Skeletal muscle satellite cell (primary cell): ENCODE measurements at regions not wholly inside any gene's neighbourhood (a gene's known extent, or its start where the extent isn't known, plus 50 kb on each side); places are given as distances from the start of the nearest gene placed in this dataset.

Source experiments
- H3K27me3 ChIP-seq: 2 replicates; pipeline ENCODE4 v1.7.0; 2013; ENCODE audit warnings: low read length; ENCODE audit not compliant: control insufficient read depth, insufficient read depth
- H3K36me3 ChIP-seq: 2 replicates; pipeline ENCODE4 v1.7.0; 2013; ENCODE audit warnings: mild to moderate bottlenecking, control low read depth, low read length; ENCODE audit not compliant: insufficient read depth
- H3K4me1 ChIP-seq: 2 replicates; pipeline ENCODE4 v1.7.0; 2013; ENCODE audit warnings: low read length; ENCODE audit not compliant: control insufficient read depth, insufficient read depth
- H3K4me2 ChIP-seq: 2 replicates; pipeline ENCODE4 v1.7.0; 2013; ENCODE audit warnings: mild to moderate bottlenecking, low read length
- H3K4me3 ChIP-seq: 2 replicates; pipeline ENCODE4 v1.7.0; 2013; ENCODE audit warnings: low read length
- H3K9ac ChIP-seq: 2 replicates; pipeline ENCODE4 v1.7.0; 2013; ENCODE audit warnings: mild to moderate bottlenecking, low read depth, low read length, moderate library complexity
- H3K9me3 ChIP-seq: replicated peaks from 2 replicates; pipeline ENCODE4 v1.7.0; 2013; ENCODE audit warnings: mild to moderate bottlenecking, control low read depth, low read length

DNA sequence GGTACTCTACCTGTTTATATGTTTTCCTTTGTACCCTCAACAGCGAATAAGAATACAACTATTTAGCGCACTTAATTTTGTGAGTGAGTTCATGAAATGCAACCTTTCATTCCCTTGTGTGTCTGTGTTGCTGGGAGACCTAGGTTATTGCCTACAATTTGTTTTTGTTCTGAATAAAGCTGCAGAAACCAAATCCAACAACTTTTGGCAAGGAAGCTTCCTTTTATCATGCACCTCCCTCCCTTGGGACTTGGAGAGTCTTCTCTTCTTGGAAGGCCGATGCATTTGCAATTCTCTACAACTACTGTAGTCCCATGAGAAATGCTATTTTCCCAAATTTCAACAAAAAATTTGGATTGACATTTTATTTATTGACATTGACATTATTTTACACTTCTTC lies 1002.4 kb upstream of the CADM2 start:
- Histone ChIP-seq H3K36me3 (no peaks in the 10 kb centered on the region), H3K9ac (no peak overlapping the region), H3K4me3 (no peak overlapping the region), H3K9me3 (no peaks in the 10 kb centered on the region), H3K4me2 (no peak overlapping the region), H3K27me3 (no peaks in the 10 kb centered on the region), H3K4me1 (peaks cover 18% of the 10 kb centered on the region)

- Histone ChIP-seq H3K4me1 (no peaks in the 10 kb centered on the region), H3K36me3 (no peaks in the 10 kb centered on the region), H3K4me3 (no peak overlapping the region), H3K9ac (no peak overlapping the region), H3K27me3 (no peaks in the 10 kb centered on the region), H3K9me3 (no peaks in the 10 kb centered on the region), H3K4me2 (peak overlapping the region; percentile 22)
These were observed 990.4 kb upstream of the CADM2 start for GRCh38 chr3:83968356-83968755.

DNA sequence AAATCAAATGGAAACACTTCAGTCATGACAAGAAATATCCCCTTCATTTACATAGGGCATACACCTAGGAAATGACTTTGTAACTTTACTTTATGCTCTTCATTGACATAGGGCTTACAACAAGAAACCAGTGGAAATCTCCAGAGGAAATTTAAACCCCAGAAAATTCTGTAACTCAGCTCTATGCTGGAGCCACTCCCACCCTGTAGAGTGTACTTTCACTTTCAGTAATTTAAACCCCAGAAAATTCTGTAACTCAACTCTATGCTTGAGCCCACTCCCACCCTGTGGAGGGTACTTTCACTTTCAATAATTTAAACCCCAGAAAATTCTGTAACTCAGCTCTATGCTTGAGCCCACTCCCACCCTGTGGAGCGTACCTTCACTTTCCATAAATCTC lies 987.1 kb upstream of the CADM2 start:
- Histone ChIP-seq H3K9ac (no peak overlapping the region), H3K36me3 (no peaks in the 10 kb centered on the region), H3K27me3 (no peaks in the 10 kb centered on the region)

DNA sequence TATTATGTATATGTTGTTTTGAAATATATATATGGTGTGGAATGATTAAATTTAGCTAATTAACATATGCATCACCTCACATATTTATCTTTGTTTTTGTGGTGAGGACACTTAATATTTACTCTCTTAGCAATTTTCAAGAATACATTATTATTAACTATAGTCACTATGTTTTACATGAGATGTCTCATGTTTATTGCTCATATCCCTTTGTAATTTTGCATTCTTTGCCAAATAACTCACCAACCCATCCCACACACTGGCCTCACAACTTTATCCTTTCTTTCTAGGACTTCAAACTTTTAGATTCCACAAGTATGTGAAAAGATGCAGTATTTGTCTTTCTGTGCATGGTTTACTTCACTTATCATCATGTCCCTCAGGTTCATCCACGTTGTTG lies 950.2 kb upstream of the CADM2 start:
- H3K27me3 ChIP-seq = no peaks in the 10 kb centered on the region
- no peak overlapping the region for H3K4me3 ChIP-seq
- H3K9me3 ChIP-seq = no peaks in the 10 kb centered on the region
- H3K9ac ChIP-seq = no peak overlapping the region
- no peaks in the 10 kb centered on the region for H3K36me3 ChIP-seq
- no peak overlapping the region for H3K4me2 ChIP-seq
- peaks cover 6% of the 10 kb centered on the region for H3K4me1 ChIP-seq

More for the DNA sequence above, 987.1 kb upstream of the CADM2 start:
- Histone ChIP-seq H3K9me3 (no peaks in the 10 kb centered on the region), H3K4me3 (no peak overlapping the region), H3K4me2 (peak overlapping the region; percentile 51), H3K4me1 (peaks cover 6% of the 10 kb centered on the region)

DNA sequence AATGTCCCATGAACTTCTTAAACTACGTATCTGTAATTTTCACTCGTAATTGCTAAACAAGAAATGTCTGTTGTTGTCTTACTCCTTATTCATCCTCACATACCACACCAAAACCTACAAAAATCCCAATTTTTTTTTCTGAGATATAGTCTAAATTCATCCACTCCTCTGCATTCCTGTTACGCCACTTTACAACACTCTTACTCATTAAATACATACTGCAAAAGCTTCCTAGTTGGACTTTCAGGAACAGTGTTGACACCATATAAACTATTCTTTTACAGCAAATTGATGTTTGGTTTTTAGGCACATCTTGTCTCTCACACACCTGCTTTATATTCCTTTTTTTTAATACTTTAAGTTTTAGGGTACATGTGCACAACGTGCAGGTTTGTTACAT lies 934.9 kb upstream of the CADM2 start:
- no peaks in the 10 kb centered on the region for H3K9me3 ChIP-seq
- no peaks in the 10 kb centered on the region for H3K27me3 ChIP-seq

GRCh38 chr3:84039099-84039498 lies 919.7 kb upstream of the CADM2 start:
- peaks cover 5% of the 10 kb centered on the region for H3K9me3 ChIP-seq
- H3K9ac ChIP-seq = no peak overlapping the region
- H3K27me3 ChIP-seq = no peaks in the 10 kb centered on the region
- no peaks in the 10 kb centered on the region for H3K36me3 ChIP-seq
- H3K4me3 ChIP-seq = no peak overlapping the region
- H3K4me2 ChIP-seq = no peak overlapping the region
- H3K4me1 ChIP-seq = no peaks in the 10 kb centered on the region

More for the DNA sequence above, 934.9 kb upstream of the CADM2 start:
- no peak overlapping the region for H3K9ac ChIP-seq
- no peaks in the 10 kb centered on the region for H3K36me3 ChIP-seq
- H3K4me2 ChIP-seq = no peak overlapping the region
- H3K4me1 ChIP-seq = no peaks in the 10 kb centered on the region
- no peak overlapping the region for H3K4me3 ChIP-seq

GRCh38 chr3:84042399-84043106 lies 916.2 kb upstream of the CADM2 start:
- H3K4me1 ChIP-seq = no peaks in the 10 kb centered on the region
- H3K9ac ChIP-seq = no peak overlapping the region
- no peaks in the 10 kb centered on the region for H3K27me3 ChIP-seq
- no peaks in the 10 kb centered on the region for H3K9me3 ChIP-seq
- H3K4me2 ChIP-seq = no peak overlapping the region
- no peak overlapping the region for H3K4me3 ChIP-seq
- no peaks in the 10 kb centered on the region for H3K36me3 ChIP-seq

GRCh38 chr3:84066915-84067314 lies 891.9 kb upstream of the CADM2 start:
- no peak overlapping the region for H3K4me3 ChIP-seq
- H3K9me3 ChIP-seq = no peaks in the 10 kb centered on the region
- no peaks in the 10 kb centered on the region for H3K36me3 ChIP-seq
- H3K4me2 ChIP-seq = no peak overlapping the region
- H3K4me1 ChIP-seq = no peaks in the 10 kb centered on the region
- H3K27me3 ChIP-seq = no peaks in the 10 kb centered on the region
- H3K9ac ChIP-seq = no peak overlapping the region

- no peaks in the 10 kb centered on the region for H3K36me3 ChIP-seq
- H3K4me2 ChIP-seq = no peak overlapping the region
- H3K4me1 ChIP-seq = no peaks in the 10 kb centered on the region
- H3K9ac ChIP-seq = no peak overlapping the region
- no peak overlapping the region for H3K4me3 ChIP-seq
- no peaks in the 10 kb centered on the region for H3K27me3 ChIP-seq
- H3K9me3 ChIP-seq = no peaks in the 10 kb centered on the region
These were observed 885.1 kb upstream of the CADM2 start for GRCh38 chr3:84073664-84074063.

- Histone ChIP-seq H3K4me1 (no peaks in the 10 kb centered on the region), H3K4me2 (no peak overlapping the region), H3K36me3 (no peaks in the 10 kb centered on the region), H3K9me3 (no peaks in the 10 kb centered on the region), H3K4me3 (no peak overlapping the region), H3K27me3 (no peaks in the 10 kb centered on the region), H3K9ac (no peak overlapping the region)
These were observed 884.0 kb upstream of the CADM2 start for GRCh38 chr3:84074767-84075166.

GRCh38 chr3:84077479-84077878 lies 881.3 kb upstream of the CADM2 start:
- Histone ChIP-seq H3K9ac (no peak overlapping the region), H3K4me2 (no peak overlapping the region), H3K27me3 (no peaks in the 10 kb centered on the region), H3K36me3 (no peaks in the 10 kb centered on the region), H3K4me3 (no peak overlapping the region), H3K4me1 (no peaks in the 10 kb centered on the region), H3K9me3 (no peaks in the 10 kb centered on the region)

DNA sequence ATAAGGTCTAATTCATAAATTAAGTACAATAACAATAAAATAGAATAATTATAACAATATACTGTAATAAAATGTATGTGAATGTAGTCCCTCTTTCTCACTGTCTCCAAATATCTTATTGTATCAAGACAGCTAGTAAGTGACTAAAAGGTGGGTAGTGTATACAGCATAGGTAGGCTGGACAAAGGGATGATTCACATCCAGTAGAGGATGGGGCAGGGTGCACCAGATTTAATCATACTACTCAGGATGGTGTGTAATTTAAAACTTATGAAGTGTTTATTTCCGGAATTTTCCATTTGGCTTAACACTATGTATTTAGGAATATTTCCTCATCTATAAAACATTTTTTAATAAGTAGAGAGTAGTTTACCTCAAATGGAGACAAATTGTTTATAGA lies 876.1 kb upstream of the CADM2 start:
- Histone ChIP-seq H3K36me3 (no peaks in the 10 kb centered on the region), H3K4me2 (no peak overlapping the region), H3K4me3 (no peak overlapping the region), H3K9ac (no peak overlapping the region), H3K27me3 (no peaks in the 10 kb centered on the region), H3K4me1 (no peaks in the 10 kb centered on the region), H3K9me3 (no peaks in the 10 kb centered on the region)
